ENCODE measurements at regions not wholly inside any gene's neighbourhood (a gene's known extent, or its start where the extent isn't known, plus 50 kb on each side); places are given as distances from the start of the nearest gene placed in this dataset.

DNA sequence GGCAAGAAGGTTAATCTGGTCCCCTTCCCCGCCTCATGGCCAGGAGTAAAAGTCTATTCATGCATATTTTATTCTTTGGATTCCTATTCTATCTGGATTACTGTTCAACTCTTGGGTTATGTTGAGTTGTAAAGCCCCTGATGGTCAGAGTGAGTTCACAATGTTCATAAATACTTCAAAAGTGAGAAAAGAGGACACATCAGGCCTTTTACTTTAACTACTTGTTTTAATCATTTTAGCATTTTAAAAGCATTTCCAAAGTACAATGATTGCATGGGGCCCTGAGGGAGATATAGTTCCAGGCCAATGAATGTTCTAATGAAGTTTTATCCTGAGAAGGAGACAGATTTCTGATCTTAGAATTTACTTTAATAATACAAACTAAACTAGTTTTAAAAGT lies 93.9 kb downstream of the BOD1 start:
- TF ChIP-seq MXI1 (IDR thresholded peaks at IDR 0.05; ENCODE audit: borderline replicate concordance, low read depth, low read length) (no peak), POLR2A (IDR thresholded peaks at IDR 0.05; ENCODE audit: low read depth, low read length) (no peak), CEBPB (IDR thresholded peaks at IDR 0.05; ENCODE audit: low read depth, low read length) (no peak), RAD21 (IDR thresholded peaks at IDR 0.05; ENCODE audit: low read length) (no peak)
- H2BK15ac ChIP-seq (ENCODE audit: low read depth, low read length) = no peak overlapping the region
- no peak overlapping the region for H3K4ac ChIP-seq (ENCODE audit: low read depth, low read length)
- no peak for ATAC-seq (ENCODE audit: low read depth)
- WGBS, 2 experiments (ENCODE audit: extremely low coverage in 2 of 2, insufficient read length in 1 of 2) = no CpG with 5 or more reads among the region's 1 CpG
- BruUV-seq (replicated peaks) = no TSS peak
- H2AFZ ChIP-seq (replicated peaks; ENCODE audit: low read length, poor library complexity) = no peak overlapping the region
- ChIA-PET CTCF (no interaction called here), POLR2A (ENCODE audit: unreplicated experiment) (no interaction called here)
- no peak overlapping the region for H2AK9ac ChIP-seq (replicated peaks; ENCODE audit: low read depth, low read length, poor library complexity)
- no peak overlapping the region for H3K27ac ChIP-seq (ENCODE audit: insufficient read depth, low read length)
- in situ Hi-C loops (cut with MboI; ENCODE audit: low sequenced_read_pairs) = no loop called here
- no peaks in the 10 kb centered on the region for H3K27me3 ChIP-seq (ENCODE audit: control insufficient read depth, insufficient read depth, low read length)
- H2AK5ac ChIP-seq (ENCODE audit: low read depth, low read length) = no peak overlapping the region
- H3K23ac ChIP-seq (ENCODE audit: low read depth, low read length) = no peak overlapping the region
- no peaks in the 10 kb centered on the region for H3K9me1 ChIP-seq (ENCODE audit: insufficient read depth, low read length)
- H3K18ac ChIP-seq (ENCODE audit: low read depth, low read length) = no peak overlapping the region
- no peaks in the 10 kb centered on the region for H3K36me3 ChIP-seq (ENCODE audit: control insufficient read depth, insufficient read depth, low read length)
- H3K9me3 ChIP-seq (ENCODE audit: control insufficient read depth, insufficient read depth, low read length) = peaks cover 2% of the 10 kb centered on the region; the same call in 1 of the 2 replicates
- H3K4me1 ChIP-seq (ENCODE audit: control insufficient read depth, insufficient read depth, low read length) = no peaks in the 10 kb centered on the region
- no peak overlapping the region for H4K8ac ChIP-seq (ENCODE audit: low read depth in 2 of 2, low read length in 2 of 2)
- H3K4me3 ChIP-seq (ENCODE audit: insufficient read depth, low read depth, low read length) = no peak overlapping the region
- dilution Hi-C loops (cut with HindIII; ENCODE audit: low sequenced_read_pairs, unreplicated experiment) = no loop called here
- H3K79me1 ChIP-seq (ENCODE audit: low read depth in 1 of 2, low read length in 2 of 2) = no peaks in the 10 kb centered on the region
- intact Hi-C loops (cut with micrococcal nuclease) = no loop called here
- H4K5ac ChIP-seq (ENCODE audit: low read depth, low read length) = no peak overlapping the region
- H3K56ac ChIP-seq (ENCODE audit: extremely low read depth, insufficient read depth, low read length) = no peak overlapping the region
- no peak overlapping the region for H2BK5ac ChIP-seq (ENCODE audit: low read depth, low read length, poor library complexity, severe bottlenecking)
- no peak overlapping the region for H3K4me2 ChIP-seq (ENCODE audit: low read depth, low read length)
- no peak overlapping the region for H4K91ac ChIP-seq (ENCODE audit: insufficient read depth, low read depth, low read length)
- H3K9ac ChIP-seq (ENCODE audit: low read depth, low read length) = no peak overlapping the region
- no peak overlapping the region for H2BK20ac ChIP-seq (ENCODE audit: low read depth, low read length)
- no peaks in the 10 kb centered on the region for H4K20me1 ChIP-seq (ENCODE audit: insufficient read depth, low read length)
- H3K14ac ChIP-seq (replicated peaks; ENCODE audit: low read depth, low read length) = no peak overlapping the region
- H2BK120ac ChIP-seq (ENCODE audit: low read depth, low read length) = no peak overlapping the region
- DNase-seq = no peak
